GM18519 (cell line): ENCODE measurements at regions not wholly inside any gene's neighbourhood (a gene's known extent, or its start where the extent isn't known, plus 50 kb on each side); places are given as distances from the start of the nearest gene placed in this dataset.
"Not testable (repeated sequence)": the region's sequence is repeated elsewhere in the genome, so short reads cannot be mapped to it uniquely, and the experiment has no call there.

Experiments used
- ATAC-seq: cut with Tn5 transposase; IDR thresholded peaks from one replicate; pipeline ENCODE4 v1.9.1; 2021; ENCODE audit warnings: mild to moderate bottlenecking, moderate library complexity; ENCODE audit not compliant: unreplicated experiment, low FRiP score

DNA sequence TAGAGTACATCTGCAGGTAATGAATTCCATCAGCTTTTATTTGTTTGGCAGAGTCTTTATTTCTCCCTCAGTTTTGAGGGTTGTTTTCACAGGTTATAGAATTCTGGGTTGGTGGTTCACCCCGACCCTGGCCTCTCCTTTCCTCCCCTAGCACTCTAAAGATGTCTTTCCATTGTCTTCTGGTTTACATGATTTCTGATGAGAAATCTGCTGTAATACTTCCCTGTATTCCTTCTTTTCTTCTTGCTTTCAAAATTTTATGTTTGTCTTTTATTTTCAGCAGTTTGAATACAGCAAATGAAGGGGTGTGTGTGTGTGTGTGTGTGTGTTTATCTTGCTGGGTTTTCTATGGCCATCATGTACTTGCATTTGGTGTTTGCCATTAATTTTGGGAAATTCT is 312.0 kb upstream of the RPS23 start:
- no peak for ATAC-seq

DNA sequence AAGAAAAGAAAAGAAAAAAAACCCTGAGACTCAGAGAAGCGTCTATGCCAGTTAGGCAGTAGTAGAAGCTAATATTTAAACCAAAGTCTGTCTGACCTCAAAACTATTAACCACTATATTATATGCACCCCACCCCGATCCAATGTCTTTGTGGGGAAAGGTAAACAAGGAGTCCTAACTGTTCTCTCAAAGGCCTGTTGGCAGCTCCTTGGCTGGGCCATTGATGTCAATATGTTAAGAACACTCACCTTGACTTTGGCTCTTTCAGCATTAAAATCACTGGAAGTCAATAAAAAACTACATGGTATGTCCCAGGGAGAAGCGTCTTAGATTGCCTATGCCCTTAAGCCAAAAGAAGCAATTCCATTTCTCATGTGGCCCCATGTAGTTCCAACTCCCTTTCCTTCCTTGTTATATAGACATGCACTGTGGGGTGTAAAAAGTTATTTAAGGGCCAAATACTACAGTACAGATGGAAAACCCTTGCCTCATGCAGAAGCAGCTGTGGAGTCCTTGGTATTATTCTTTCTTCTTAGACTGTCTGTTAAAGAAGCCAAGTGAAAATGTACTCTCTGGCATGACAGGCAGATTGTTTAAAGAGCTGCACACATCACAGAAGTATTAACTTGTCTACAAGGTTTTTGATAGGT is 308.6 kb upstream of the RPS23 start:
- no peak for ATAC-seq

DNA sequence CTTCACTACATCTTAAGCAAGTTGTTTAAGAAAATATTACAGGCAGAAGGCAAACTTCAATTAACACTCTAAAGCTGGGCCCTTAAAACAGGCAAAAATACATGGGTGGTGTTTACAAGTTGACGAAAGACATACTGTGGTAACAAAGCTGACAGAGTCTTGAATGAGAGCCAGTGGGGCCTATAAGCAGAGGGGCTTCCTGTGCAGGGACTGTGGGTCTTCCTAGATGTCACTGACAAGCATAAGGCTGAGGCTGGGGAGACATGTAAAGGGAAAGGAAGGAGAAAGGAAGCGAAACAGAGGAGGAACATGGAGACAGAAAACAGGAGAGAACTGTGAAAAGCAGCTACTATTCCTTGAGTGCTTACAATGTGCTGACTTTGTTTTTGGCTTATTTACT is 308.0 kb upstream of the RPS23 start:
- ATAC-seq, result no peak

DNA sequence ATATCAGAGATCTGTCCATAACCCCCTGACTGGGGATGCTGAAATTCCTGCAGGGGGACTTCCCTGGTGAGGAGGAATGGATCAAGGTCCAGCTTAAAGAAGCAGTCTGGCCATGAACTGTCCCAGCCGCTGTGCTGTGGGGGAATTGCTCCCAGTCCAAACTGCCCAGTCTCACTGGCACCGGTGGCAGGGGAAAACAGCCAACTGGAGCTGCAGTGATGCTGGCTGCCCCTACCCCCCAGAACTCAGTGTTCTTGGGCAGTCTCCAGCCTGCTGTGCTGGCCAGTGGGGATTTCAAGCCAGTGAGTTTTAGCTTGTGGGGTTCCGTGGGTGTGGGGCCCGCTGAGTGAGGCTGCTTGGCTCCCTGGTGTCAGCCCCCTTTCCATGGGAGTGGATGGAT is 306.5 kb upstream of the RPS23 start:
- ATAC-seq, result no peak

DNA sequence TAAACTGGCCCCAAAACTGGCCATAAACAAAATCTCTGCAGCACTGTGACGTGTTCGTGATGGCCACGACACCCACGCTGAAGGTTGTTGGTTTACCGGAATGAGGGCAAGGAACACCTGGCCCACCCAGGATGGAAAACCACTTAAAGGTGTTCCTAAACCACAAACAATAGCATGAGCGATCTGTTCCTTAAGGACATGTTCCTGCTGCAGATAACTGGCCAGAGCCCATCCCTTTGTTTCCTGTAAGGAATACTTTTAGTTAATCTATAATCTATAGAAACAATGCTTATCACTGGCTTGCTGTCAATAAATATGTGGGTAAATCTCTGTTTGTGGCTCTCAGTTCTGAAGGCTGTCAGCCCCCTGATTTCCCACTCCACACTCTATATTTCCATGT is 305.2 kb upstream of the RPS23 start:
- ATAC-seq, result not testable (repeated sequence)

DNA sequence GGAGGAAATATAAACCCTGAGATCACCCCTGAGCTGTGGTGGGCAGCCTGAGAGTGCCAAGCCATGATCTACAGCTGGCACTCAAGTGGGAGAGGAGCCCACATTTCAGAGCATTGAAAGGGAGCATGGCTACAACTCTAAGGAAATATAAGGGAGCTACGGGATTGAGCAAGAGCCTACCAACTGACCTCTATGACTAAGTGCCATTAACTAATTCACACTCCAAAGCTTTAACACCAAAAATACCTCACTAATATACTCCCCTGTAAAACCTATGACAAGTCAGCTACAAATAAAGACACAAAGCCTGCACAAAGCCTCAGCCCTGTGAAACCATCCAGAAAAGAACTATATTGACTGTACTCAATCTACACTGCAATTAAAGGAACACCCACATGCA is 286.8 kb upstream of the RPS23 start:
- ATAC-seq, result no peak

DNA sequence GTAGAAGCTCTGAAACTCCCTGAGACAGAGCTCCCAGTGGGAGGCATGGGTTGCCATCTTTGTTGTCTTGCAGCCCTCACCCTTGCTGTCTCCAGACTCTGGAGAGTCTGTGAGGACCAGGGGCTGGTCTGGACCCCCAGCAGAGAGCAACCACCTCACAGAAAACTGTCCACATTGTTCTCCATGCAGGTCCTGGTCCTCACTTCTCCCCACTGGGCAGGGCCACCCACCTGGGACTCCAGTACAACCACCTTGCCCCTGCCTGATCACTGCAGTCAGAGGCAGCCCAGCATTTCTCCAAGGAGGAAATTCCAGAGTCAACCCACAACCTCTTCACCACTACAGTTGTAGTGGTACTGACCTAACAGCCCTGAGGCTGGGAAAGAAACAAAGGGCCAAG is 285.6 kb upstream of the RPS23 start:
- ATAC-seq, result no peak

DNA sequence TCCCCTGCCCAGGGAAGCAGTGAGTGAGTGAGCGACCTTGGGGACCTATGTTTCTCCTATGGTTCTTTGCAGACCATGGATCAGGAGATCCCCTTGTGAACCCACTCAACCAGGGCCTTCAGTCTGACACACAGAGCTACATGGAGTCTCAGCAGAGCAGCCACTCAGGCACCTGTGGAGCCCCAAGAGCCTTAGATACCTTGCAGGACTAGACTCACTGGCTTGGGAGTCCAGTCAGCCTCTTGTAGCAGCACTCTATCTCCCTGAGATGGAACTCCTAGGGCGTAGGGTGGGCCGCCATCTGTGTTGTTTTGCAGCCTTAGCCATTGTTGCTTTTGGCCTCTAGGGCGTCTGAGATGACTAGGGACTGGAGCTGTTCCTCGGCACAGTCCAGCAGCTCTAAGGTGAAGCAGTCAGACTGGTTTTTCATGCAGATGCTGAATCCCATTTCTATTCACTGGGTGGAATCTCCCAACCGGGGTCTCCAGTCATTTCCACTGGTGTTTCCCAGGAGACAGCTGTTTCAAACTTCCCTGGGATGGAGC is 284.6 kb upstream of the RPS23 start:
- ATAC-seq, result no peak

DNA sequence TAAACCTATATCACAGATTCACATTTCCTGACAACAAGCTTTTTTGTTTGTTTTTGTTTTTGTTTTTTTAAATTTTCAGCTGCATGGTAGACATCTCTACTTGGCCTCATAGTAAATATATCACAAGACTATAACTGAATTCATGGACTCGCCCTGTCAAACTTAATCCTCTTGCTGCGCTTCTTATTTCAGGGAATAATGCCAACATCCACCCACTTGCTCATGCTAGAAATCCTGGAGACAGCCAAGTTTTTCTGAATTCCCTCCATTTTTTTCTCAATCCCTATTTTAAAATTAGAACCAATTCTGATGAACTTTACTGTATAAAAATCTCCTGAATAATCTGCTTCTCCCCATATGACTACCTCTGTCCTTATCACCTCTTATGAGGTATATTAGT is 283.6 kb upstream of the RPS23 start:
- no peak for ATAC-seq

GRCh38 chr5:82560969-82561368 is 282.8 kb upstream of the RPS23 start:
- ATAC-seq, result no peak

GRCh38 chr5:82560561-82560960 is 282.4 kb upstream of the RPS23 start:
- no peak for ATAC-seq

GRCh38 chr5:82551840-82552385 is 273.8 kb upstream of the RPS23 start:
- no peak for ATAC-seq

- no peak for ATAC-seq
These were observed 273.0 kb upstream of the RPS23 start for GRCh38 chr5:82551192-82551591.

DNA sequence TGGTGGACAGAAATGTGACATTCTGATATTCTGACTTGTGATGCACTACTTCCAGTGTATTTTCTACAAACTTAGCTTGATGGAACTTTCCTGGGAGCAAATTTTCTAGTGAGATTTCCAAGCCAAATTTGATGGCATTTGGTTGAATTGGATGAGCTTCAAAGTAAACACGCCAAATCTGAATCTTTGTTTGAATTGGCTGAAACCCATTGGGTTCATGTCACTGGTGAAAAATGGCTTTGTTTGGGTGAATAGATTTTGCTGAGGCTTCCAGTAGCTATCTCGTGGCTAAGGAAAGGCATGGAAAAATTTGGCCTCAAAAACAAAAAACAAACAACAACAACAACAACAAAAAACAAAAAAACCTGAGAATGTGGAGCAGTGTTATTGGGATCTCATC is 271.1 kb upstream of the RPS23 start:
- no peak for ATAC-seq

GRCh38 chr5:82544004-82544403 is 265.9 kb upstream of the RPS23 start:
- ATAC-seq, result no peak

DNA sequence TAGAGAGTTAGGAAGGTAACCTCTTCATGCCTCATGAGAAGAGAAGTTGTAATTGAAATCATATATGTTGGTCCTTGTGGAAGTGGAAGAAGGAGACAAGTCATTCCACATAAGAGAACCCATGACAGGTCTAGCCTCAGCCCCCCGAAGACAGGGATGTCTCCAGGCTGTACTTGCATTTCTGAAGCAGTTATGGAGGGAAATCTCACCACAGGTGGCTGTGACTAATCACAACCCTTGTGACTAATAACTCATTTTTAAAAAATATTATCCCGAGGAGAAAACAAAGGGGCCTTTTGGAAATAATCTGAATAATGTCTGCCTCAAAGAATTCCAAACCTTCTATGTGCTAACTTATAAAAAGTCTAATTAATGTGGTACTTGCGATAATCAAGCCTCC is 262.1 kb upstream of the RPS23 start:
- ATAC-seq, result no peak

DNA sequence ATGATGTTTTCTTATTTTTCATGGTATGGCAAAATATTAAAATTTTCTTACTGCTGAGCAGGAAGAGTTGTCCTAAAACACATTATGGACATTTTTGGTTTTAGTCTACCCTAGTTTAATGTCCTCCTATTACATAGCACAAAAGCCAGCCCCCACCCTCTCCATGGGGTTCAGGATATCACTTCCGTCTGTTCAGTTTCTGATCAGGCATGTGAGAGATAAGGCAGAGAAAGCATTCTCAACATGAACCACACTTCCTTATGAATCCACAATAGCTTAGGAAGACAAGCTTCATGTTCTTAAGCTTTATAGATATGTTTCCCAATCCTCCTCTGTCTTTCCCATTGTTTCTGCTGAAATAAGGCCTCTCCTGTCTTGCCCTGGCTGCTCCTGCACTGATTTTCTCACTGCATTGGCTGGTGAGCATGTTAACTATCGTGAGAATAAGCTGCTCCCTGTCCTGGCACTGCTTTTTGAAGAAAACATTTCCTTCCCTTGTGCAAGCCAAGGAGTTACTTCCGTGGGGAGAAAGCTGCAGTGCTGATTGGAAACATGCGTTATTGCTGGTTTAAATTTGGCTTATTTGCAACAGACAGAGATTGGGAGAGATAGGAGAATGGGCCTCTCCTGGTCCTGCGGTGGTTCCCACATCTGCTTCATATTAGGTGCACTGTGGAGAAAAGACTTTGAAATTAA is 260.3 kb upstream of the RPS23 start:
- ATAC-seq, result no peak

GRCh38 chr5:82537687-82538306 is 259.6 kb upstream of the RPS23 start:
- no peak for ATAC-seq

- no peak for ATAC-seq
These were observed 256.8 kb upstream of the RPS23 start for GRCh38 chr5:82534986-82535385.

GRCh38 chr5:82532075-82532474 is 253.9 kb upstream of the RPS23 start:
- not testable (repeated sequence) for ATAC-seq

GRCh38 chr5:82526540-82526939 is 248.4 kb upstream of the RPS23 start:
- no peak for ATAC-seq
